Astrocyte (in vitro differentiated cells and primary cell): ENCODE measurements at regions not wholly inside any gene's neighbourhood (a gene's known extent, or its start where the extent isn't known, plus 50 kb on each side); places are given as distances from the start of the nearest gene placed in this dataset.

Experiments used
- DNase-seq: peaks from one replicate; pipeline ENCODE4 v3.0.0-alpha.2; 2010; ENCODE audit warnings: low read depth
- FAIRE-seq: peaks from 2 replicates; lab custom pipeline; 2011; peaks lifted over from hg19 to GRCh38; lab: Jason Lieb, UNC
- H2AFZ ChIP-seq: 2 replicates; pipeline ENCODE4 v1.6.0; 2012; ENCODE audit warnings: low read depth, low read length, inconsistent platforms
- H3K27ac ChIP-seq: 2 replicates; pipeline ENCODE4 v1.5.1; 2011; ENCODE audit warnings: low read depth, low read length, inconsistent platforms
- H3K27me3 ChIP-seq: 2 replicates; pipeline ENCODE4 v1.6.0; 2011; ENCODE audit warnings: low read length, inconsistent platforms; ENCODE audit not compliant: insufficient read depth
- H3K36me3 ChIP-seq: 2 replicates; pipeline ENCODE4 v1.5.1; 2011; ENCODE audit warnings: low read length, inconsistent platforms; ENCODE audit not compliant: insufficient read depth
- H3K4me1 ChIP-seq: 2 replicates; pipeline ENCODE4 v1.5.1; 2011; ENCODE audit warnings: low read length, inconsistent platforms; ENCODE audit not compliant: insufficient read depth
- H3K4me2 ChIP-seq: 2 replicates; pipeline ENCODE4 v1.6.0; 2012; ENCODE audit warnings: low read length, inconsistent platforms
- H3K4me3 ChIP-seq: 2 replicates; pipeline ENCODE4 v1.5.1; 2011; ENCODE audit warnings: low read depth, mild to moderate bottlenecking, low read length, inconsistent platforms; ENCODE audit not compliant: insufficient read depth
- H3K79me2 ChIP-seq: 2 replicates; pipeline ENCODE4 v1.6.0; 2012; ENCODE audit warnings: mild to moderate bottlenecking, low read length, inconsistent platforms; ENCODE audit not compliant: insufficient read depth
- H3K9ac ChIP-seq: 2 replicates; pipeline ENCODE4 v1.6.0; 2012; ENCODE audit warnings: mild to moderate bottlenecking, low read length, inconsistent platforms
- H3K9me3 ChIP-seq: 2 replicates; pipeline ENCODE4 v1.5.1; 2012; ENCODE audit warnings: low read depth, mild to moderate bottlenecking, low read length, inconsistent platforms; ENCODE audit not compliant: insufficient read depth
- H4K20me1 ChIP-seq: 2 replicates; pipeline ENCODE4 v1.6.0; 2012; ENCODE audit warnings: low read length, inconsistent platforms; ENCODE audit not compliant: insufficient read depth
- H3K27ac Mint-ChIP-seq: one replicate; pipeline ENCODE4 v1.8.0; 2021; ENCODE audit warnings: mild to moderate bottlenecking, mixed read lengths; ENCODE audit not compliant: unreplicated experiment
- H3K27me3 Mint-ChIP-seq: one replicate; pipeline ENCODE4 v1.8.0; 2021; ENCODE audit warnings: low read depth, mixed read lengths; ENCODE audit not compliant: unreplicated experiment
- H3K36me3 Mint-ChIP-seq: one replicate; pipeline ENCODE4 v1.8.0; 2021; ENCODE audit warnings: low read depth, mixed read lengths; ENCODE audit not compliant: unreplicated experiment
- H3K4me1 Mint-ChIP-seq: one replicate; pipeline ENCODE4 v1.8.0; 2021; ENCODE audit warnings: low read depth, mixed read lengths; ENCODE audit not compliant: unreplicated experiment
- H3K4me3 Mint-ChIP-seq: one replicate; pipeline ENCODE4 v1.8.0; 2021; ENCODE audit warnings: mild to moderate bottlenecking, moderate library complexity, mixed read lengths; ENCODE audit not compliant: unreplicated experiment
- H3K9me3 Mint-ChIP-seq: one replicate; pipeline ENCODE4 v1.8.0; 2021; ENCODE audit warnings: mild to moderate bottlenecking, mixed read lengths; ENCODE audit not compliant: unreplicated experiment
- CTCF ChIP-seq: IDR thresholded peaks from 2 replicates; pipeline ENCODE4 v1.5.1; 2011; ENCODE audit warnings: low read depth, mild to moderate bottlenecking, inconsistent platforms, low read length, moderate library complexity; ENCODE audit not compliant: insufficient read depth
- EZH2 ChIP-seq: IDR thresholded peaks from 2 replicates; pipeline ENCODE4 v1.6.1; 2012; ENCODE audit warnings: mild to moderate bottlenecking, low read length, inconsistent platforms; ENCODE audit not compliant: insufficient read depth

DNA sequence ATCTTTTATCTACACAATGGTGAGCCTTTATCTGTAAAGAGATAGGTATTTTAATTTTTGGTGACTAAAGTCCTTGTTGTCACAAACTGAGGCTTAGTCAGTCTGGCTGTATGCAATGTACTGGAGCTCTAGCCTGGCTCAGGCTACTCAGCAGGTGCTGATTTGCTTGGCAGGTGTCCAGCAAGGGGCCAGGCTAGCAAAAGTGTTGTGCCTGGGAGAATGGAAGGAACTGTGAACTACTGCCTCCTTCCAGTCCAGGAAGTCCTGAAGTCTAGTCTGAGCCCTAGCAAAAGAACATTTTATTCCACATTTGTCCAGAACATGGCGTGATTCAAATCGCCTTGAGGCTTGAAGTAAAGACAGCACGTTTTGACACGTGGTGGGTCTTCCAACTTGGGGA lies 260.5 kb downstream of the CCDC85A start:
- Mint-ChIP-seq H3K27me3 (no peaks in the 10 kb centered on the region), H3K36me3 (no peaks in the 10 kb centered on the region), H3K9me3 (no peaks in the 10 kb centered on the region), H3K4me3 (no peak overlapping the region), H3K4me1 (peaks cover 17% of the 10 kb centered on the region), H3K27ac (no peak overlapping the region)
- Histone ChIP-seq H3K27me3 (no peaks in the 10 kb centered on the region), H3K4me3 (no peak overlapping the region), H3K36me3 (no peaks in the 10 kb centered on the region), H2AFZ (no peak overlapping the region), H3K9me3 (no peaks in the 10 kb centered on the region), H3K27ac (no peak overlapping the region), H3K9ac (no peak overlapping the region), H3K4me2 (no peak overlapping the region), H3K4me1 (no peaks in the 10 kb centered on the region), H4K20me1 (no peaks in the 10 kb centered on the region), H3K79me2 (no peaks in the 10 kb centered on the region)
- FAIRE-seq: no peak
- DNase-seq: no peak
- no peak for TF ChIP-seq EZH2
- no peak for TF ChIP-seq CTCF

DNA sequence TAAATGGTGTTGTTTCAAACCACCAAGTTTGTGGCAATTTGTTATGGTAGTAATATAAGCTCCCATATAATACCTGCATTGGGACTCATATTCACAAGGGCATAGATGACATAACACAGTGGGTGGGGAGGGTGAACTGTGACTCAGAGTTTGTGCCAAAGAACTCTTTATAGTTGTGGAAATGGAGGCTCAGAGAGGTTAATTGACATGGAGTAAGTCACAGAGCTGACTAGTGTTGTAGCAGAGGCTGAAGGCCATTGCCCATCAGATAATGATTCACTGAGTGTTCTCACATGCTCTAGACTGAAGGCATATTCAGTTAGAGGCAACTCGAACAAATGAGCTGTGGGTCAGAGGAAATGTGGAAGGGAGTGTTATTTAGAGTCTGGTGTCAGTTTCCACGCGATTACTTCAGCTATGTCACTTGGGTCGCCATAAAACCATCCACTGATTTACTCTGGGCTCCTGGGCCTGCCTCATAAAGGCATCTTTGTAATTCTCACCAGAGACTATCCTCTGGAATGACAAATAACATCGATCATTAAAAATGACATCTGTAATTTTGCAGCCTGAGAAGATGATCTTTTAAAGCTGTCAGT lies 264.7 kb downstream of the CCDC85A start:
- Mint-ChIP-seq H3K4me1 (peaks cover 21% of the 10 kb centered on the region), H3K27ac (peak overlapping the region; percentile 60), H3K4me3 (no peak overlapping the region), H3K27me3 (no peaks in the 10 kb centered on the region), H3K9me3 (no peaks in the 10 kb centered on the region), H3K36me3 (no peaks in the 10 kb centered on the region)
- H3K4me2 ChIP-seq: no peak overlapping the region
- peak; percentile 2 for DNase-seq
- no peaks in the 10 kb centered on the region for H3K4me1 ChIP-seq
- no peaks in the 10 kb centered on the region for H3K36me3 ChIP-seq
- no peaks in the 10 kb centered on the region for H3K27me3 ChIP-seq
- no peaks in the 10 kb centered on the region for H4K20me1 ChIP-seq
- H3K9me3 ChIP-seq: no peaks in the 10 kb centered on the region
- H3K4me3 ChIP-seq: no peak overlapping the region
- no peak overlapping the region for H3K9ac ChIP-seq
- FAIRE-seq: no peak
- no peak overlapping the region for H2AFZ ChIP-seq
- no peaks in the 10 kb centered on the region for H3K79me2 ChIP-seq
- TF ChIP-seq EZH2: no peak
- no peak for TF ChIP-seq CTCF
- H3K27ac ChIP-seq: no peak overlapping the region

- H3K27me3 ChIP-seq: no peaks in the 10 kb centered on the region
- FAIRE-seq: no peak
- H3K9me3 ChIP-seq: no peaks in the 10 kb centered on the region
- H3K36me3 Mint-ChIP-seq: no peaks in the 10 kb centered on the region
- no peaks in the 10 kb centered on the region for H3K4me1 ChIP-seq
- H3K4me2 ChIP-seq: no peak overlapping the region
- no peak overlapping the region for H3K9ac ChIP-seq
- peak; percentile 13 for DNase-seq
- H4K20me1 ChIP-seq: no peaks in the 10 kb centered on the region
- H3K4me3 ChIP-seq: no peak overlapping the region
- peaks cover 21% of the 10 kb centered on the region for H3K4me1 Mint-ChIP-seq
- TF ChIP-seq EZH2 (no peak), CTCF (no peak)
- no peak overlapping the region for H3K4me3 Mint-ChIP-seq
- no peak overlapping the region for H2AFZ ChIP-seq
- H3K27ac Mint-ChIP-seq: peak overlapping the region; percentile 60
- H3K36me3 ChIP-seq: no peaks in the 10 kb centered on the region
- H3K9me3 Mint-ChIP-seq: no peaks in the 10 kb centered on the region
- no peak overlapping the region for H3K27ac ChIP-seq
- H3K79me2 ChIP-seq: no peaks in the 10 kb centered on the region
- no peaks in the 10 kb centered on the region for H3K27me3 Mint-ChIP-seq
Observed at GRCh38 chr2:56449002-56449431, 265.2 kb downstream of the CCDC85A start.
